Gastroesophageal sphincter (tissue), 3 donors: ENCODE measurements at regions not wholly inside any gene's neighbourhood (a gene's known extent, or its start where the extent isn't known, plus 50 kb on each side); places are given as distances from the start of the nearest gene placed in this dataset.

Experiments
- EP300 ChIP-seq: sonication (generic); formaldehyde crosslinking; IDR thresholded peaks from one replicate; pipeline ENCODE4 v1.6.1; 2017; ENCODE audit warnings: antibody characterized with exemption, mild to moderate bottlenecking
- POLR2A ChIP-seq, 2 donors: fragments of 450-650 bp; IDR thresholded peaks; one replicate each; pipeline ENCODE4 v1.6.1; 2017; ENCODE audit warnings: antibody characterized with exemption in 2 of 2, mild to moderate bottlenecking in 2 of 2, moderate library complexity in 1 of 2
- POLR2AphosphoS5 ChIP-seq: sonication (generic); formaldehyde crosslinking; IDR thresholded peaks from one replicate; pipeline ENCODE4 v1.6.1; 2017; ENCODE audit warnings: antibody characterized with exemption
- TF ChIP-seq, protein P1 (sequence below), 4 experiments: fragments of 200-600 bp in 2 of 4; fragments of 450-650 bp in 2 of 4; sonication (generic) in 1 of 4; IDR thresholded peaks; one replicate each; pipeline ENCODE4 v1.5.1; 2017 to 2019; ENCODE audit warnings: antibody characterized with exemption in 4 of 4, mild to moderate bottlenecking in 2 of 4, moderate library complexity in 2 of 4

DNA sequence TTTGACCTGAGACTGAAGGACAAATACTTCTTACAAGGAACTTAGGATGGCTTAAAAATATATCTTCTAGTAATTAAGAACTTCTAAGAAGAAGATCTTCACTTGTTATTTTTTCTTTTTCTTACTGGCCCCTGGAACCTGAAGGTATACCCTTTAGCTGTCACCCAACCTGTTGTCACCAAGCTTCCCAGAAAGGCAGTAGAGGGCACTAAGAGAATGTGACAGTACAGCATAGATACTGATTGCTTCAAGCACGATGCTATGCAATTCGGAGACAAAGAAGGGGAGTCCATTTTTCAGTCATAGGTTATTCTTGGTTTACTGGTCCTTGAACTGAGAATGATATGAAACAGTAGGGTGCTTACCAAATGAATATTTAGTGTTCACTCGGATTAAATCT lies 208.3 kb upstream of the PCDH9 start:
- TF ChIP-seq, protein P1, sequence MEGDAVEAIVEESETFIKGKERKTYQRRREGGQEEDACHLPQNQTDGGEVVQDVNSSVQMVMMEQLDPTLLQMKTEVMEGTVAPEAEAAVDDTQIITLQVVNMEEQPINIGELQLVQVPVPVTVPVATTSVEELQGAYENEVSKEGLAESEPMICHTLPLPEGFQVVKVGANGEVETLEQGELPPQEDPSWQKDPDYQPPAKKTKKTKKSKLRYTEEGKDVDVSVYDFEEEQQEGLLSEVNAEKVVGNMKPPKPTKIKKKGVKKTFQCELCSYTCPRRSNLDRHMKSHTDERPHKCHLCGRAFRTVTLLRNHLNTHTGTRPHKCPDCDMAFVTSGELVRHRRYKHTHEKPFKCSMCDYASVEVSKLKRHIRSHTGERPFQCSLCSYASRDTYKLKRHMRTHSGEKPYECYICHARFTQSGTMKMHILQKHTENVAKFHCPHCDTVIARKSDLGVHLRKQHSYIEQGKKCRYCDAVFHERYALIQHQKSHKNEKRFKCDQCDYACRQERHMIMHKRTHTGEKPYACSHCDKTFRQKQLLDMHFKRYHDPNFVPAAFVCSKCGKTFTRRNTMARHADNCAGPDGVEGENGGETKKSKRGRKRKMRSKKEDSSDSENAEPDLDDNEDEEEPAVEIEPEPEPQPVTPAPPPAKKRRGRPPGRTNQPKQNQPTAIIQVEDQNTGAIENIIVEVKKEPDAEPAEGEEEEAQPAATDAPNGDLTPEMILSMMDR (IDR thresholded peaks at IDR 0.05) = no peak
- TF ChIP-seq POLR2A (IDR thresholded peaks at IDR 0.05) = no peak
- TF ChIP-seq POLR2AphosphoS5 = no peak
- TF ChIP-seq EP300 = no peak
